B cell (primary cell): ENCODE measurements at regions not wholly inside any gene's neighbourhood (a gene's known extent, or its start where the extent isn't known, plus 50 kb on each side); places are given as distances from the start of the nearest gene placed in this dataset.

Experiments used
- ATAC-seq: fragments of 200-7000 bp; cut with Tn5 transposase; one replicate; pipeline ENCODE4 v1.10.0; 2021; ENCODE audit warnings: low read depth, mild to moderate bottlenecking, moderate number of reproducible peaks, moderate library complexity
- CTCF ChIA-PET: fragments of 350-600 bp; sonication (Branson Sonifier 250); formaldehyde crosslinking; loops from one replicate; lab custom pipeline; 2021; ENCODE audit warnings: antibody characterized with exemption, inconsistent platforms; lab: Charles Lee
- POLR2A ChIA-PET: fragments of 350-600 bp; sonication (Branson Sonifier 250); formaldehyde crosslinking; loops from one replicate; lab custom pipeline; 2021; ENCODE audit warnings: antibody characterized with exemption; lab: Charles Lee
- DNase-seq: peaks from one replicate; pipeline ENCODE4 v3.0.0; 2013
- H2AFZ ChIP-seq: 2 replicates; pipeline ENCODE4 v1.6.1; 2012; ENCODE audit warnings: mild to moderate bottlenecking, low read depth, low read length; ENCODE audit not compliant: insufficient read depth, poor library complexity, severe bottlenecking
- H3K27ac ChIP-seq, 2 donors: 1 replicate in 1 of 2; 2 replicates in 1 of 2; pipeline ENCODE4 v1.5.1; 2012 to 2013; ENCODE audit warnings: low read length in 2 of 2, mild to moderate bottlenecking in 2 of 2, moderate library complexity in 1 of 2
- H3K27me3 ChIP-seq, 4 experiments: fragments of 200-600 bp in 1 of 4; sonication (generic) in 1 of 4; replicated peaks in 1 of 4; 1 replicate in 2 of 4; 2 replicates in 2 of 4; pipeline versions ENCODE4 v1.6.1 to v1.7.0; 2013 to 2016; ENCODE audit warnings: low read length in 3 of 4, mild to moderate bottlenecking in 2 of 4, mixed read lengths in 1 of 4, moderate library complexity in 1 of 4; ENCODE audit not compliant: insufficient read depth in 4 of 4, control insufficient read depth in 3 of 4; ENCODE audit errors: control extremely low read depth in 1 of 4
- H3K36me3 ChIP-seq, 2 experiments: replicated peaks in 1 of 2; 1 replicate in 1 of 2; 2 replicates in 1 of 2; pipeline versions ENCODE4 v1.6.1 to v1.7.1; 2013; ENCODE audit warnings: low read length in 1 of 2; ENCODE audit not compliant: insufficient read depth in 2 of 2, control insufficient read depth in 1 of 2; ENCODE audit errors: control extremely low read depth in 1 of 2, extremely low read depth in 1 of 2
- H3K4me1 ChIP-seq, 2 donors: fragments of 200-600 bp in 1 of 2; sonication (generic) in 1 of 2; 1 replicate in 1 of 2; 2 replicates in 1 of 2; pipeline versions ENCODE4 v1.5.1 to v1.6.1; 2013 to 2017; ENCODE audit warnings: low read length in 2 of 2; ENCODE audit not compliant: control insufficient read depth in 2 of 2, insufficient read depth in 2 of 2
- H3K4me2 ChIP-seq: replicated peaks from 2 replicates; pipeline ENCODE3; 2012; ENCODE audit warnings: mild to moderate bottlenecking, low read depth, low read length; ENCODE audit not compliant: poor library complexity, severe bottlenecking
- H3K4me3 ChIP-seq, 5 experiments: fragments of 200-600 bp in 1 of 5; sonication (generic) in 1 of 5; 1 replicate in 3 of 5; 2 replicates in 2 of 5; pipeline versions ENCODE4 v1.5.1 to v1.7.0; 2011 to 2016; ENCODE audit warnings: low read length in 4 of 5, mild to moderate bottlenecking in 4 of 5, low read depth in 2 of 5, control low read depth in 1 of 5, moderate library complexity in 1 of 5; ENCODE audit not compliant: insufficient read depth in 1 of 5; ENCODE audit errors: control extremely low read depth in 1 of 5, extremely low read depth in 1 of 5
- H3K79me2 ChIP-seq: fragments of 200-600 bp; sonication (generic); one replicate; pipeline ENCODE4 v1.6.0; 2016; ENCODE audit warnings: low read length; ENCODE audit not compliant: control insufficient read depth, insufficient read depth
- H3K9ac ChIP-seq: fragments of 200-600 bp; sonication (generic); 2 replicates; pipeline ENCODE4 v1.6.1; 2017; ENCODE audit warnings: mild to moderate bottlenecking, low read length, moderate library complexity
- H3K9me3 ChIP-seq, 3 donors: one replicate each; pipeline versions ENCODE4 v1.6.1 to v1.7.1; 2013; ENCODE audit warnings: low read length in 2 of 3; ENCODE audit not compliant: control insufficient read depth in 2 of 3, insufficient read depth in 1 of 3; ENCODE audit errors: control extremely low read depth in 1 of 3
- H4K20me1 ChIP-seq: 2 replicates; pipeline ENCODE4 v1.6.0; 2012; ENCODE audit warnings: mild to moderate bottlenecking, low read length; ENCODE audit not compliant: insufficient read depth, control insufficient read depth, poor library complexity, severe bottlenecking
- H3K27ac Mint-ChIP-seq: one replicate; pipeline ENCODE4 v1.8.0; 2021; ENCODE audit warnings: mixed read lengths
- H3K27me3 Mint-ChIP-seq: one replicate; pipeline ENCODE4 v1.8.0; 2021; ENCODE audit warnings: mixed read lengths
- H3K4me1 Mint-ChIP-seq: one replicate; pipeline ENCODE4 v1.8.0; 2021; ENCODE audit warnings: mixed read lengths
- H3K4me3 Mint-ChIP-seq: one replicate; pipeline ENCODE4 v1.8.0; 2021; ENCODE audit warnings: mixed read lengths
- H3K9me3 Mint-ChIP-seq: one replicate; pipeline ENCODE4 v1.8.0; 2022; ENCODE audit warnings: mixed read lengths; ENCODE audit not compliant: insufficient read depth
- CTCF ChIP-seq: fragments of 200-600 bp; IDR thresholded peaks from one replicate; pipeline ENCODE4 v1.8.0; 2022; ENCODE audit warnings: antibody characterized with exemption, mild to moderate bottlenecking
- EZH2 ChIP-seq: IDR thresholded peaks from 2 replicates; pipeline ENCODE4 v1.6.1; 2012; ENCODE audit warnings: borderline replicate concordance, low read depth, mild to moderate bottlenecking, moderate library complexity, low read length; ENCODE audit not compliant: insufficient read depth, poor library complexity, severe bottlenecking
- WGBS: methylation state at CpG from one replicate; pipeline ENCODE4 v1.1.5; 2013; ENCODE audit warnings: missing lambda C conversion rate; ENCODE audit not compliant: insufficient coverage; 5-methylcytosine and 5-hydroxymethylcytosine counted together
- intact Hi-C: fragments of 100-400 bp; cut with micrococcal nuclease; formaldehyde crosslinking; loops from one replicate; pipeline ENCODE4 v1.10.0; 2022

GRCh38 chr12:93029091-93029490 is 100.0 kb upstream of the EEA1 start:
- Mint-ChIP-seq H3K27me3 (no peaks in the 10 kb centered on the region), H3K4me3 (no peak overlapping the region), H3K4me1 (no peaks in the 10 kb centered on the region), H3K9me3 (no peaks in the 10 kb centered on the region), H3K27ac (no peak overlapping the region)
- no peak for TF ChIP-seq CTCF
- TF ChIP-seq EZH2 = no peak
- Histone ChIP-seq H3K79me2 (no peaks in the 10 kb centered on the region), H3K4me2 (no peak overlapping the region), H2AFZ (no peak overlapping the region), H3K4me1 (no peaks in the 10 kb centered on the region), H3K27ac (no peak overlapping the region), H4K20me1 (no peaks in the 10 kb centered on the region), H3K36me3 (no peaks in the 10 kb centered on the region), H3K9me3 (no peaks in the 10 kb centered on the region), H3K27me3 (no peaks in the 10 kb centered on the region), H3K4me3 (no peak overlapping the region), H3K9ac (no peak overlapping the region)
- intact Hi-C loops = loop anchor here (5.0 kb wide), 1 partner anchor 37 kb away; no protein-coding TSS in a partner anchor
- DNase-seq = no peak
- CTCF ChIA-PET = interaction anchor here (1.8 kb wide), 1 partner anchor 368 kb away, joined by 5 read pairs; no protein-coding TSS in a partner anchor
- POLR2A ChIA-PET = no interaction called here
- WGBS = 100% methylated on average over 2 of the region's 4 CpGs
- ATAC-seq = no peak

- no peak for ATAC-seq
- no peak for DNase-seq
- peaks cover 6% of the 10 kb centered on the region for H3K27me3 Mint-ChIP-seq
- no peaks in the 10 kb centered on the region for H4K20me1 ChIP-seq
- no peak overlapping the region for H3K4me3 Mint-ChIP-seq
- TF ChIP-seq EZH2 = no peak
- no peak for TF ChIP-seq CTCF
- no peaks in the 10 kb centered on the region for H3K4me1 ChIP-seq
- H3K4me3 ChIP-seq = no peak overlapping the region
- H3K27ac Mint-ChIP-seq = no peak overlapping the region
- H3K27me3 ChIP-seq = no peaks in the 10 kb centered on the region
- intact Hi-C loops = no loop called here
- no peak overlapping the region for H2AFZ ChIP-seq
- H3K9ac ChIP-seq = no peak overlapping the region
- WGBS = no CpG with 5 or more reads among the region's 2 CpGs
- no peaks in the 10 kb centered on the region for H3K9me3 ChIP-seq
- H3K4me2 ChIP-seq = no peak overlapping the region
- CTCF ChIA-PET = interaction anchor here (1.3 kb wide), 1 partner anchor 9 kb away, joined by 3 read pairs; no protein-coding TSS in a partner anchor
- H3K4me1 Mint-ChIP-seq = no peaks in the 10 kb centered on the region
- H3K79me2 ChIP-seq = no peaks in the 10 kb centered on the region
- POLR2A ChIA-PET = no interaction called here
- H3K36me3 ChIP-seq = no peaks in the 10 kb centered on the region
- H3K27ac ChIP-seq = no peak overlapping the region
- H3K9me3 Mint-ChIP-seq = no peaks in the 10 kb centered on the region
Observed at GRCh38 chr12:93031028-93031427, 101.9 kb upstream of the EEA1 start.
